Colonic mucosa (tissue), 4 donors: ENCODE measurements at regions not wholly inside any gene's neighbourhood (a gene's known extent, or its start where the extent isn't known, plus 50 kb on each side); places are given as distances from the start of the nearest gene placed in this dataset.

ENCODE experiments used
- DNase-seq: peaks from one replicate; pipeline ENCODE4 v3.0.0-alpha.2; 2020
- H3K27ac ChIP-seq: fragments of 200-600 bp; one replicate; pipeline ENCODE4 v1.8.0; 2021
- H3K27me3 ChIP-seq: fragments of 200-600 bp; one replicate; pipeline ENCODE4 v1.8.0; 2021
- H3K36me3 ChIP-seq: fragments of 200-600 bp; one replicate; pipeline ENCODE4 v1.8.0; 2021
- H3K4me1 ChIP-seq: fragments of 200-600 bp; one replicate; pipeline ENCODE4 v1.8.0; 2021; ENCODE audit warnings: mild to moderate bottlenecking
- H3K4me3 ChIP-seq: fragments of 200-600 bp; one replicate; pipeline ENCODE4 v1.8.0; 2021
- H3K9ac ChIP-seq, 2 donors: one replicate each; pipeline ENCODE4 v1.7.0; 2013; ENCODE audit warnings: control low read depth in 2 of 2, low read depth in 2 of 2, low read length in 2 of 2
- H3K9me3 ChIP-seq: fragments of 200-600 bp; one replicate; pipeline ENCODE4 v1.8.0; 2021
- CTCF ChIP-seq: fragments of 200-600 bp; IDR thresholded peaks from one replicate; pipeline ENCODE4 v1.8.0; 2022; ENCODE audit warnings: antibody characterized with exemption, mild to moderate bottlenecking
- intact Hi-C: fragments of 100-400 bp; cut with DNase I; formaldehyde crosslinking; loops from one replicate; pipeline ENCODE4 v1.14.1; 2022
- donor health status: healthy.
- donor health status: DM: no; HTN: no; CAD: no.
- donor health status: DM: no; HTN: no; CAD: no.

DNA sequence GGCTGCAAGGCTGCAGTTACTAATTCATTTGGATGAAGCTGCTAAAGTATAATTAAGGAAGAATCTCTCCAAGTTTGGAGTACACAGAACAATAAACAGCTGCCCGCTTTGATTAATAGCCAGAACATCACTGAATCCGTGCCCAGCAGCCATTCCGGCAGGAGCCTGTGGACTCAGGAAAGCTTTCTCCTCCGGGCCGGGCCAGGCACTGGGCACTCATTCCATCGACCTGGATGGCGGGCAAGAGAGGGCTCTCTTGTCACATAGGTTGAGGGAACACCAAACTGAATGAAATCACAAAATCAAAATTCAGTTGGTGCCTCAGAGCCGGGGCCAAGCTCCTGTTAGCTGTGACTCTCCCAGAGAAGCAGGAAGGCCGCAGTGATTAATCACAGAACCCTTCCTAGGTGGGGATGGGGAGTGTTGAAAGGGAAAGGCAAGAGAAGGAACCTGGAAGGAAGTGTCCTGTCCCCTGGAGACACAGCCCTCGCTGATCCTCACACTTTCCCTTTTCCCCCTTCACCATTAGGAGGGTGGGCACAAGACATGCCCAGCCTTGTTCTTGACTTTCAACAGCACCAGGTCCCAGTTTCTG lies 306.7 kb downstream of the NPHP4 start:
- no peak for TF ChIP-seq CTCF
- no peak for DNase-seq
- Histone ChIP-seq H3K9ac (no peak overlapping the region), H3K4me3 (no peak overlapping the region), H3K9me3 (no peaks in the 10 kb centered on the region), H3K27ac (no peak overlapping the region), H3K4me1 (no peaks in the 10 kb centered on the region), H3K27me3 (no peaks in the 10 kb centered on the region), H3K36me3 (no peaks in the 10 kb centered on the region)
- intact Hi-C loops = no loop called here

DNA sequence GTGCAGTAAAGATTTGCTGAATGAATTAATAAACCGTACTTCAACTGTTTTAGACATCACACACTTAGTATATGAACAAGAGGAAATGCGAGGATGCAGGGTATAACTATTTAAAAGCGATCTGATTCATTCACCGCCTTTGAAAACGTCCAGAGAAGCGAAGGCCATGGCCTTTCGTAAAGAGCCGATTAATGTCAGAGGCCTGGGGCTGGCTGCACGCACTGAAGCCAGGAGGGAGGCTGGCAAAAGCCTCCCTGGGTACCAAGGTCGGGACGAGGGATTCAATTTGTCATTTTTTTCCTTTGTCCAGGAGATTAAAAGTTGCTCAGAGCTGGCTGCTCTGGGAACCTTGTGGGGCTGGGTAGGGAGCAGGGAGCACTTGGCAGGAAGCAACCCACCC lies 307.4 kb downstream of the NPHP4 start:
- TF ChIP-seq CTCF = no peak
- no peaks in the 10 kb centered on the region for H3K27me3 ChIP-seq
- intact Hi-C loops = no loop called here
- H3K4me3 ChIP-seq = no peak overlapping the region
- H3K27ac ChIP-seq = no peak overlapping the region
- no peak for DNase-seq
- no peaks in the 10 kb centered on the region for H3K9me3 ChIP-seq
- H3K9ac ChIP-seq = no peak overlapping the region
- H3K4me1 ChIP-seq = no peaks in the 10 kb centered on the region
- H3K36me3 ChIP-seq = no peaks in the 10 kb centered on the region

- Histone ChIP-seq H3K27ac (no peak overlapping the region), H3K4me3 (no peak overlapping the region), H3K36me3 (no peaks in the 10 kb centered on the region), H3K9ac (no peak overlapping the region), H3K27me3 (no peaks in the 10 kb centered on the region), H3K9me3 (no peaks in the 10 kb centered on the region), H3K4me1 (no peaks in the 10 kb centered on the region)
- intact Hi-C loops = no loop called here
- DNase-seq = no peak
- no peak for TF ChIP-seq CTCF
These were observed 308.8 kb downstream of the NPHP4 start for GRCh38 chr1:5683446-5683845.

DNA sequence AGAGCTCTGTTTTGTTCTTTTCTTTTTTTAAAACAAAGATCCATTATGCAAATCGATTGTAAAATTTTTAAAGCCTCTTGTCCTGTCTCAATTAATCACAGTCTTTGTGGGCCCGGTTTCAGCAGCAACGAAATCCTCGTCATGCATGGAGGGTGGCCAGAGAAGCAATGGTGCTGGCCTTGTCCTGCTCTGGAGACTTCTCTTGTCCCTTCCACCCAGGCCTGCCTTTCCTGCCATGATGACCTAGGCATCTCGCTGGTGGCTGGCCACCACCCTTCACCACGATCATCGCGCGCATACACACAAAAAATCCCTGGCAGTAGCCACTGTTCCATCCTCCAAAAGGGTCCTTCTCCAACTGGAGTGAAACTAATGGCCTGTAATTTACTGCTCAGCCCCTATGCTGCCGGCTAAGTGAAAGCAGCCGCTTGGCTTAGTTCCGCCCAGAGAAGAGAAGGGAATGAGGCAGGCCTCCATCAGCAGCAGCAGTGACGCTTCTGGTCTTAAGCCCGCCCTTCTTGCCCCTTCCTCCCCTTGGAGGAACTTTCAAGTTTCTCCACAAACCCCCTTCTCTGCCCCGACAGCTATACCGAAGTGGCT lies 309.5 kb downstream of the NPHP4 start:
- no peaks in the 10 kb centered on the region for H3K4me1 ChIP-seq
- no peaks in the 10 kb centered on the region for H3K36me3 ChIP-seq
- no peak overlapping the region for H3K4me3 ChIP-seq
- no peaks in the 10 kb centered on the region for H3K27me3 ChIP-seq
- no peaks in the 10 kb centered on the region for H3K9me3 ChIP-seq
- intact Hi-C loops = no loop called here
- DNase-seq = no peak
- H3K27ac ChIP-seq = no peak overlapping the region
- no peak overlapping the region for H3K9ac ChIP-seq
- TF ChIP-seq CTCF = no peak

- DNase-seq = no peak
- TF ChIP-seq CTCF = no peak
- H3K4me1 ChIP-seq = no peaks in the 10 kb centered on the region
- H3K9ac ChIP-seq = no peak overlapping the region
- H3K27ac ChIP-seq = no peak overlapping the region
- H3K36me3 ChIP-seq = no peaks in the 10 kb centered on the region
- intact Hi-C loops = no loop called here
- no peaks in the 10 kb centered on the region for H3K9me3 ChIP-seq
- H3K27me3 ChIP-seq = no peaks in the 10 kb centered on the region
- H3K4me3 ChIP-seq = no peak overlapping the region
These were observed 310.6 kb downstream of the NPHP4 start for GRCh38 chr1:5681654-5682053.
